Trophoblast cell (in vitro differentiated cells and primary cell): ENCODE measurements at regions not wholly inside any gene's neighbourhood (a gene's known extent, or its start where the extent isn't known, plus 50 kb on each side); places are given as distances from the start of the nearest gene placed in this dataset.

ENCODE experiments used
- DNase-seq, 2 donors: peaks; one replicate each; pipeline ENCODE4 v3.0.0-alpha.2; 2016
- H2AFZ ChIP-seq: 2 replicates; pipeline ENCODE4 v1.6.1; 2013; ENCODE audit warnings: low read length, moderate library complexity, mild to moderate bottlenecking; ENCODE audit not compliant: insufficient read depth, poor library complexity
- H2AK5ac ChIP-seq: 2 replicates; pipeline ENCODE4 v1.6.1; 2013; ENCODE audit warnings: mild to moderate bottlenecking, low read length
- H2BK120ac ChIP-seq: 2 replicates; pipeline ENCODE4 v1.6.1; 2013; ENCODE audit warnings: low read length, mild to moderate bottlenecking, moderate library complexity; ENCODE audit not compliant: insufficient read depth, poor library complexity
- H2BK12ac ChIP-seq: 2 replicates; pipeline ENCODE4 v1.6.1; 2013; ENCODE audit warnings: mild to moderate bottlenecking, low read length, moderate library complexity
- H2BK5ac ChIP-seq: 2 replicates; pipeline ENCODE4 v1.6.1; 2013; ENCODE audit warnings: low read length, low read depth, moderate library complexity, mild to moderate bottlenecking; ENCODE audit not compliant: poor library complexity
- H3K14ac ChIP-seq: 2 replicates; pipeline ENCODE4 v1.6.1; 2013; ENCODE audit warnings: mild to moderate bottlenecking, low read length
- H3K18ac ChIP-seq: 2 replicates; pipeline ENCODE4 v1.6.1; 2013; ENCODE audit warnings: mild to moderate bottlenecking, low read length
- H3K23ac ChIP-seq: 2 replicates; pipeline ENCODE4 v1.6.1; 2013; ENCODE audit warnings: low read length
- H3K27ac ChIP-seq: 2 replicates; pipeline ENCODE4 v1.5.1; 2013; ENCODE audit warnings: low read depth, mild to moderate bottlenecking, inconsistent platforms, low read length, moderate library complexity
- H3K27me3 ChIP-seq: 2 replicates; pipeline ENCODE4 v1.6.1; 2013; ENCODE audit warnings: inconsistent platforms, mild to moderate bottlenecking, low read length, moderate library complexity; ENCODE audit not compliant: insufficient read depth
- H3K36me3 ChIP-seq, 2 experiments: 1 replicate in 1 of 2; 2 replicates in 1 of 2; pipeline ENCODE4 v1.6.1; 2013; ENCODE audit warnings: low read length in 2 of 2, mild to moderate bottlenecking in 2 of 2, moderate library complexity in 1 of 2; ENCODE audit not compliant: insufficient read depth in 2 of 2, control insufficient read depth in 1 of 2
- H3K4ac ChIP-seq: 2 replicates; pipeline ENCODE4 v1.6.1; 2013; ENCODE audit warnings: low read depth, mild to moderate bottlenecking, low read length, moderate library complexity
- H3K4me1 ChIP-seq, 2 experiments: 1 replicate in 1 of 2; 2 replicates in 1 of 2; pipeline ENCODE4 v1.6.1; 2013; ENCODE audit warnings: low read length in 2 of 2, mild to moderate bottlenecking in 2 of 2, moderate library complexity in 1 of 2; ENCODE audit not compliant: insufficient read depth in 2 of 2, control insufficient read depth in 1 of 2
- H3K4me2 ChIP-seq: 2 replicates; pipeline ENCODE4 v1.6.1; 2013; ENCODE audit warnings: inconsistent platforms, mild to moderate bottlenecking, low read length, moderate library complexity
- H3K4me3 ChIP-seq: 2 replicates; pipeline ENCODE4 v1.5.1; 2013; ENCODE audit warnings: mild to moderate bottlenecking, low read depth, low read length, inconsistent platforms
- H3K79me1 ChIP-seq: one replicate; pipeline ENCODE4 v1.6.1; 2013; ENCODE audit warnings: low read length
- H3K79me2 ChIP-seq: 2 replicates; pipeline ENCODE4 v1.6.1; 2013; ENCODE audit warnings: low read length, mild to moderate bottlenecking; ENCODE audit not compliant: control insufficient read depth, insufficient read depth, poor library complexity
- H3K9ac ChIP-seq: 2 replicates; pipeline ENCODE4 v1.6.1; 2013; ENCODE audit warnings: mild to moderate bottlenecking, low read length
- H3K9me3 ChIP-seq: 2 replicates; pipeline ENCODE4 v1.6.1; 2013; ENCODE audit warnings: low read depth, mild to moderate bottlenecking, control low read depth, inconsistent platforms, low read length; ENCODE audit not compliant: insufficient read depth
- H4K12ac ChIP-seq: 2 replicates; pipeline ENCODE4 v1.6.1; 2013; ENCODE audit warnings: low read depth, mild to moderate bottlenecking, low read length, moderate library complexity
- H4K8ac ChIP-seq: 2 replicates; pipeline ENCODE4 v1.6.1; 2013; ENCODE audit warnings: low read depth, mild to moderate bottlenecking, low read length, moderate library complexity
- H4K91ac ChIP-seq: one replicate; pipeline ENCODE4 v1.6.1; 2013; ENCODE audit warnings: low read depth, mild to moderate bottlenecking, low read length, moderate library complexity
- WGBS: extraction: QIAGEN DNeasy Blood & Tissue Kit; methylation state at CpG from one replicate; pipeline ENCODE4 v1.1.7; 2013; ENCODE audit warnings: missing lambda C conversion rate; ENCODE audit not compliant: insufficient read length, insufficient coverage; ENCODE audit errors: extremely low coverage; 5-methylcytosine and 5-hydroxymethylcytosine counted together

DNA sequence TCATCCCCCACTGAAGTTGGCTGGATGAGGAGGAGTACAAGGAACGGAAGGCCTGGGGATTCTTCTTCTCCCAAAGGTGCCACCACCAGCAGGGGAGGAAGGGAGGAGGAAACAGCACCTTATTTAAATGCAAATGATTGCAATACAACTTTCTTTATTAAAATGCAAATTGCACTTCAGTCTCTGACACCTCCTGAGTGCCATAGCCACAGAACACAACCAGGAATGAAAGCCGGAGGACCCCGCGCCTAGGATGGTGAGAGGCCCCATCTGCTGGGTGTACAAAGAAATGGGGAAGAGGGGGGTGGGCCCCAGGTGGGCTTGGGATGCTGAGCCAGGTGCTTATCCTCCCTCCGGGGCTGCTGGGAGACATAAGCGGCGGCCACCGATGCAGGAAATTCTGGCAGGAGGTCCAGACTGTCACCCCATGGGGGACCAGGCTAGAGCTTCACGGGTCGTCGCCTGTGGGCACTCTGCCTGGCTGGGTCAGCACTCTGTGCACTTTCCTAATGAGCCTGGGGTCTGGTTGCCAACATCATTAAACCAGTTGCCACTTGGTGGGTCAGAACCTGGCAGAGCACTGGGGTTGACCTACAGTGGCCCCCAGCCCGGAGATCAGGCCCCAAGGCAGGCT lies 154.2 kb upstream of the MLN start:
- Histone ChIP-seq H2BK5ac (no peak overlapping the region), H3K79me2 (no peaks in the 10 kb centered on the region), H3K4ac (no peak overlapping the region), H3K79me1 (no peaks in the 10 kb centered on the region), H2AK5ac (no peak overlapping the region), H3K27ac (no peak overlapping the region), H3K23ac (no peak overlapping the region), H2AFZ (no peak overlapping the region), H3K4me3 (no peak overlapping the region), H3K27me3 (no peaks in the 10 kb centered on the region), H3K36me3 (no peaks in the 10 kb centered on the region), H2BK120ac (no peak overlapping the region), H3K4me1 (no peaks in the 10 kb centered on the region), H4K91ac (no peak overlapping the region), H3K4me2 (no peak overlapping the region), H3K18ac (no peak overlapping the region), H3K9ac (no peak overlapping the region), H3K14ac (no peak overlapping the region), H2BK12ac (no peak overlapping the region), H4K12ac (no peak overlapping the region), H4K8ac (no peak overlapping the region), H3K9me3 (peaks cover under 1% of the 10 kb centered on the region)
- no CpG with 5 or more reads among the region's 12 CpGs for WGBS
- no peak for DNase-seq

DNA sequence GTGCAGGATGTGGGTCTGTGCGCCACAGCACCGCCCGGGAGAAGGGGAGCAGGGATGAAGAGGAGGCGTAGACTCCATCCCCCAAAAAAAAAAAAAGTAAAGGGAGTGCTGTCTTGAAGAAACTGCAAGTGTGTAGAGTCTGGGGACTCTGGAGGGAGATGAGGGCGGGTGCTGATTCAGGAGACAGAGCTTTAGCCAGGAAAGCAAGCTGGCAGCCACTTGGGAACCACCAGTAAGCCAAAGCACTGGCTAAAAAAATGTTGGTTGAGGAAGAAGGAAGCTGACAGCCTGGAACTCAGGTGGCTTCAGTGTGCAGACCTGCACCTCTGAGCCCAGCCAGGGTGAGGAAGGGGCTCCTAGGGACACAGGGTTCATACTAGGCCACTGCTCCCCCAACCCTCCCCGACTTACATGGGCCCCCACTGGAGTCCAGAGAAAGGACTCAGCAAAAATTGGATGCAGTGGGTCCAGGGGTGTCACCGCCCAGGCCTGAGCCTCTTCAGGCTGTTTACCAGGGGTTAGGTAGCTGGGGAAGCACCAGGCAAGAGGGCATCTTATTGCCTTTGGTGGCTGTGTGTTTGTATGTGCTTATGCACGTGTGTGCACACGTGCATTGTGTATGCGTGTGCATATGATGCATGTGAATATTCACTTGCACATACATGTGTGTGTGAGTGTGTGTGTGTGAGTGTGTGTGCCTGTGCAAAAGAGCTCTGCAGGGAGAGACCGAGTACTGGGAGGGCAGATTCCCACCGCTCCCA lies 153.5 kb upstream of the MLN start:
- Histone ChIP-seq H3K4ac (no peak overlapping the region), H2BK120ac (no peak overlapping the region), H3K4me3 (no peak overlapping the region), H2AK5ac (no peak overlapping the region), H3K79me1 (no peaks in the 10 kb centered on the region), H3K9me3 (no peaks in the 10 kb centered on the region), H2BK5ac (no peak overlapping the region), H4K91ac (no peak overlapping the region), H3K18ac (no peak overlapping the region), H2BK12ac (no peak overlapping the region), H3K27me3 (no peaks in the 10 kb centered on the region), H3K9ac (no peak overlapping the region), H3K4me2 (no peak overlapping the region), H4K12ac (no peak overlapping the region), H3K27ac (no peak overlapping the region), H3K23ac (no peak overlapping the region), H3K4me1 (no peaks in the 10 kb centered on the region), H3K36me3 (no peaks in the 10 kb centered on the region), H4K8ac (no peak overlapping the region), H2AFZ (no peak overlapping the region), H3K14ac (no peak overlapping the region), H3K79me2 (no peaks in the 10 kb centered on the region)
- no CpG with 5 or more reads among the region's 12 CpGs for WGBS
- no peak for DNase-seq

DNA sequence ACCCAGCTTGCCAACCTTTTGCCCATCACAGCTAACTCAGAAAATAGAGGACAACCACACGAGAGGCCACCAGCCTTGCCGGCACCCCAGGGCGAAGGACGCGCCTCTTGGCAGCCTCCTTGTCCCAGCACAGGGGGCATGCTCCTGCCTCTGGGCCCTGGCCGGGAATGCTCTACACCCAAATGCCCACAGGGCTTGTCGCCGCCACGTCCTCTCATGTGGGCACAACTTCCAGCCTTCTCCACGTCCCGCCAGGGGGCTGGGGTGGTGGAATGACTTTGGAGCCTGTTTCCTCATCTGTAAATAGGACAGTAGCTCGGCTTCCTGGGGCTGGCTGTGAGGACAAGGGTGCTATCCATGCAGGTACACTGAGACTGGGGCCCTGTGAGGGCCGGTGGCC lies 152.4 kb upstream of the MLN start:
- Histone ChIP-seq H3K36me3 (no peaks in the 10 kb centered on the region), H3K79me2 (no peaks in the 10 kb centered on the region), H3K27me3 (no peaks in the 10 kb centered on the region), H3K4me3 (no peak overlapping the region), H3K4ac (no peak overlapping the region), H3K9ac (no peak overlapping the region), H3K23ac (no peak overlapping the region), H3K18ac (no peak overlapping the region), H2BK5ac (no peak overlapping the region), H3K9me3 (no peaks in the 10 kb centered on the region), H3K4me1 (no peaks in the 10 kb centered on the region), H4K91ac (no peak overlapping the region), H2BK120ac (no peak overlapping the region), H3K4me2 (no peak overlapping the region), H3K79me1 (no peaks in the 10 kb centered on the region), H3K14ac (no peak overlapping the region), H4K12ac (no peak overlapping the region), H2BK12ac (no peak overlapping the region), H2AK5ac (no peak overlapping the region), H3K27ac (no peak overlapping the region), H4K8ac (no peak overlapping the region), H2AFZ (no peak overlapping the region)
- WGBS = no CpG with 5 or more reads among the region's 13 CpGs
- no peak for DNase-seq

DNA sequence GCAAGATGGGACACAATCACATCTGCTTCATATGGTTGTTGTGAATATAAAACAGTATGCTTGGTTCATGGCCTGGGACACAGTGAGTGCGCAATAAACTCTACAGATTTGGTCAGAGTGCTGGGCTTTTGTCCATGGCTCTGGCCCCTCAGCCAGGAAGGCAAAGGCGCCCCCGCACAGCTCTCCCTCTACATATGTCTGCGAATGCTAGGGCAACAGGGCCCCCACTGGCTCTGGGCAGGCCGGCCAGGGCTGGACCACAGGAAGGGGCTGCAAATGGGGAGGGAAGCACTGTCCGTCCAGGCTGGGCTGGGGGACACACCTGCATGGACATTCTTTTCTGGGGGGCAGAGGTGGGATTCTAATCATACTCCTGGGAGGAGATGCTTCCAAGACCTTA lies 151.8 kb upstream of the MLN start:
- no peak overlapping the region for H3K4me2 ChIP-seq
- no peak overlapping the region for H4K8ac ChIP-seq
- no peak overlapping the region for H2BK12ac ChIP-seq
- H3K36me3 ChIP-seq = no peaks in the 10 kb centered on the region
- H2AK5ac ChIP-seq = no peak overlapping the region
- no peaks in the 10 kb centered on the region for H3K4me1 ChIP-seq
- H3K18ac ChIP-seq = no peak overlapping the region
- no peak overlapping the region for H3K14ac ChIP-seq
- no peak overlapping the region for H4K91ac ChIP-seq
- DNase-seq = no peak
- no peak overlapping the region for H2BK5ac ChIP-seq
- WGBS = no CpG with 5 or more reads among the region's 6 CpGs
- no peaks in the 10 kb centered on the region for H3K9me3 ChIP-seq
- H3K23ac ChIP-seq = no peak overlapping the region
- no peak overlapping the region for H3K9ac ChIP-seq
- H3K79me1 ChIP-seq = no peaks in the 10 kb centered on the region
- H2AFZ ChIP-seq = no peak overlapping the region
- H3K27me3 ChIP-seq = no peaks in the 10 kb centered on the region
- no peak overlapping the region for H3K4me3 ChIP-seq
- H3K4ac ChIP-seq = no peak overlapping the region
- no peak overlapping the region for H2BK120ac ChIP-seq
- no peak overlapping the region for H4K12ac ChIP-seq
- no peak overlapping the region for H3K27ac ChIP-seq
- H3K79me2 ChIP-seq = no peaks in the 10 kb centered on the region
